Breast epithelium (tissue), 3 donors: ENCODE measurements at regions not wholly inside any gene's neighbourhood (a gene's known extent, or its start where the extent isn't known, plus 50 kb on each side); places are given as distances from the start of the nearest gene placed in this dataset.

ENCODE experiments used
- POLR2A ChIP-seq: fragments of 450-650 bp; IDR thresholded peaks from one replicate; pipeline ENCODE4 v1.6.1; 2016; ENCODE audit warnings: antibody characterized with exemption, mild to moderate bottlenecking, moderate library complexity
- TF ChIP-seq, protein P1 (sequence below), 3 donors: fragments of 450-650 bp; IDR thresholded peaks; one replicate each; pipeline ENCODE4 v1.5.1; 2016 to 2017; ENCODE audit warnings: antibody characterized with exemption in 3 of 3, mild to moderate bottlenecking in 3 of 3, moderate library complexity in 3 of 3

GRCh38 chr3:13261892-13262291, 158.2 kb downstream of the NUP210 start:
- no peak for TF ChIP-seq POLR2A
- TF ChIP-seq, protein P1, sequence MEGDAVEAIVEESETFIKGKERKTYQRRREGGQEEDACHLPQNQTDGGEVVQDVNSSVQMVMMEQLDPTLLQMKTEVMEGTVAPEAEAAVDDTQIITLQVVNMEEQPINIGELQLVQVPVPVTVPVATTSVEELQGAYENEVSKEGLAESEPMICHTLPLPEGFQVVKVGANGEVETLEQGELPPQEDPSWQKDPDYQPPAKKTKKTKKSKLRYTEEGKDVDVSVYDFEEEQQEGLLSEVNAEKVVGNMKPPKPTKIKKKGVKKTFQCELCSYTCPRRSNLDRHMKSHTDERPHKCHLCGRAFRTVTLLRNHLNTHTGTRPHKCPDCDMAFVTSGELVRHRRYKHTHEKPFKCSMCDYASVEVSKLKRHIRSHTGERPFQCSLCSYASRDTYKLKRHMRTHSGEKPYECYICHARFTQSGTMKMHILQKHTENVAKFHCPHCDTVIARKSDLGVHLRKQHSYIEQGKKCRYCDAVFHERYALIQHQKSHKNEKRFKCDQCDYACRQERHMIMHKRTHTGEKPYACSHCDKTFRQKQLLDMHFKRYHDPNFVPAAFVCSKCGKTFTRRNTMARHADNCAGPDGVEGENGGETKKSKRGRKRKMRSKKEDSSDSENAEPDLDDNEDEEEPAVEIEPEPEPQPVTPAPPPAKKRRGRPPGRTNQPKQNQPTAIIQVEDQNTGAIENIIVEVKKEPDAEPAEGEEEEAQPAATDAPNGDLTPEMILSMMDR (IDR thresholded peaks at IDR 0.05): no peak
